HepG2 (cell line): ENCODE measurements at regions not wholly inside any gene's neighbourhood (a gene's known extent, or its start where the extent isn't known, plus 50 kb on each side); places are given as distances from the start of the nearest gene placed in this dataset.

Source experiments
- ATAC-seq: fragments of 200-7000 bp; cut with Tn5 transposase; 3 replicates; pipeline ENCODE4 v1.9.1; 2020; ENCODE audit warnings: mild to moderate bottlenecking, moderate library complexity
- BruUV-seq: library from RNA; stranded (reverse); fragments of 400-500 nt; replicated peaks from 2 replicates; lab custom pipeline; 2021; lab: Mats Ljungman, UMichigan
- CTCF ChIA-PET: fragments of 300-600 bp; formaldehyde crosslinking; extraction: SDS; loops from one replicate; lab custom pipeline; 2021; ENCODE audit warnings: low total read pairs, inconsistent platforms, low intra/inter-chr PET ratio; lab: Yijun Ruan, JAX
- POLR2A ChIA-PET: fragments of 350-600 bp; sonication (Branson Sonifier 250); formaldehyde crosslinking; loops from one replicate; lab custom pipeline; 2020; ENCODE audit warnings: antibody characterized with exemption, inconsistent platforms; lab: Yijun Ruan, JAX
- DNase-seq: peaks from one replicate; pipeline ENCODE4 v3.0.0-alpha.2; 2015; ENCODE audit warnings: low spot score
- FAIRE-seq: peaks from 3 replicates; lab custom pipeline; 2011; peaks lifted over from hg19 to GRCh38; lab: Jason Lieb, UNC
- H2AFZ ChIP-seq: one replicate; pipeline ENCODE4 v1.6.1; 2011; ENCODE audit warnings: low read length, inconsistent platforms
- H3K27ac ChIP-seq: fragments of 300-600 bp; 3 replicates; pipeline ENCODE4 v1.8.0; 2011; ENCODE audit warnings: mixed run types, mild to moderate bottlenecking, mixed read lengths, low read length, inconsistent platforms; ENCODE audit not compliant: insufficient read depth; ENCODE audit errors: extremely low read length
- H3K27me3 ChIP-seq, 2 experiments: fragments of 200-600 bp in 1 of 2; 2 replicates in 1 of 2; 3 replicates in 1 of 2; pipeline versions ENCODE4 v1.6.0 to v1.8.0; 2011; ENCODE audit warnings: low read length in 2 of 2, mild to moderate bottlenecking in 2 of 2, moderate library complexity in 2 of 2, inconsistent platforms in 1 of 2; ENCODE audit not compliant: insufficient read depth in 2 of 2, control insufficient read depth in 1 of 2
- H3K36me3 ChIP-seq, 2 experiments: fragments of 200-600 bp in 1 of 2; replicated peaks in 1 of 2; 2 replicates in 1 of 2; 3 replicates in 1 of 2; pipeline versions ENCODE4 v1.5.1 to v1.8.0; 2011; ENCODE audit warnings: low read length in 2 of 2, inconsistent platforms in 1 of 2; ENCODE audit not compliant: insufficient read depth in 2 of 2, control insufficient read depth in 1 of 2
- H3K4me1 ChIP-seq: 2 replicates; pipeline ENCODE4 v1.5.1; 2012; ENCODE audit warnings: low read length, inconsistent platforms; ENCODE audit not compliant: insufficient read depth
- H3K4me2 ChIP-seq: 2 replicates; pipeline ENCODE4 v1.6.0; 2011; ENCODE audit warnings: low read depth, low read length, inconsistent platforms
- H3K4me3 ChIP-seq, 3 experiments: fragments of 200-600 bp in 1 of 3; sonication (generic), shearing (Covaris generic) in 1 of 3; replicated peaks in 1 of 3; 2 replicates each; pipeline ENCODE4 v1.5.1; 2011 to 2016; ENCODE audit warnings: low read length in 3 of 3, inconsistent platforms in 2 of 3, low read depth in 2 of 3, mild to moderate bottlenecking in 2 of 3, control low read depth in 1 of 3, mixed read lengths in 1 of 3; ENCODE audit not compliant: insufficient read depth in 1 of 3
- H3K79me2 ChIP-seq: one replicate; pipeline ENCODE4 v1.6.1; 2011; ENCODE audit warnings: low read length, inconsistent platforms; ENCODE audit not compliant: insufficient read depth
- H3K9ac ChIP-seq: 2 replicates; pipeline ENCODE4 v1.6.0; 2011; ENCODE audit warnings: mild to moderate bottlenecking, low read depth, low read length, inconsistent platforms; ENCODE audit not compliant: insufficient read depth
- H3K9me3 ChIP-seq: 2 replicates; pipeline ENCODE4 v1.5.1; 2012; ENCODE audit warnings: mild to moderate bottlenecking, low read length
- H4K20me1 ChIP-seq: 2 replicates; pipeline ENCODE4 v1.6.0; 2011; ENCODE audit warnings: inconsistent platforms, mild to moderate bottlenecking, low read length, moderate library complexity; ENCODE audit not compliant: insufficient read depth
- HNF4A ChIP-seq: sonication (generic); formaldehyde crosslinking; IDR thresholded peaks from 2 replicates; pipeline ENCODE4 v1.4.0; 2020; ENCODE audit warnings: missing genetic modification reagents
- HOXD1 ChIP-seq: sonication (generic); formaldehyde crosslinking; IDR thresholded peaks from 2 replicates; pipeline ENCODE4 v1.5.0; 2020; ENCODE audit warnings: missing genetic modification reagents
- MATR3 ChIP-seq: sonication (generic); formaldehyde crosslinking; IDR thresholded peaks from 2 replicates; pipeline ENCODE4 v1.4.0; 2020; ENCODE audit warnings: missing genetic modification reagents
- PREB ChIP-seq: sonication (generic); formaldehyde crosslinking; IDR thresholded peaks from 2 replicates; pipeline ENCODE4 v1.4.0; 2020; ENCODE audit warnings: missing genetic modification reagents
- SMAD1 ChIP-seq: sonication (generic); formaldehyde crosslinking; IDR thresholded peaks from 2 replicates; pipeline ENCODE4 v1.4.0; 2020; ENCODE audit warnings: missing genetic modification reagents, low read depth, mild to moderate bottlenecking, borderline replicate concordance
- ZNF343 ChIP-seq: sonication (generic); formaldehyde crosslinking; IDR thresholded peaks from 2 replicates; pipeline ENCODE4 v1.4.0; 2020; ENCODE audit warnings: mild to moderate bottlenecking, missing genetic modification reagents
- ZNF431 ChIP-seq: sonication (generic); formaldehyde crosslinking; IDR thresholded peaks from 2 replicates; pipeline ENCODE4 v1.9.0; 2022; ENCODE audit warnings: missing genetic modification reagents, low read depth, mild to moderate bottlenecking, borderline replicate concordance
- ZSCAN30 ChIP-seq: sonication (generic); formaldehyde crosslinking; IDR thresholded peaks from 2 replicates; pipeline ENCODE4 v1.5.0; 2020; ENCODE audit warnings: mild to moderate bottlenecking, missing genetic modification reagents
- WGBS: methylation state at CpG from one replicate; pipeline ENCODE4 v1.1.6; 2017; ENCODE audit warnings: low lambda C conversion rate; 5-methylcytosine and 5-hydroxymethylcytosine counted together
- in situ Hi-C: cut with HindIII; loops from 2 replicates; pipeline ENCODE4 v1.10.0; 2017; ENCODE audit warnings: low pct_unique_long_range_greater_than_20kb; ENCODE audit not compliant: extremely low pct_ligation_motif_present
- intact Hi-C: fragments of 100-400 bp; cut with micrococcal nuclease; formaldehyde crosslinking; loops from one replicate; pipeline ENCODE4 v1.10.0; 2022; ENCODE audit not compliant: unreplicated experiment

GRCh38 chr9:89739511-89739910 lies 134.7 kb downstream of the GADD45G start (continued):
- TF ChIP-seq SMAD1 (CRISPR knock-in tag), result no peak

GRCh38 chr9:89739916-89740315 lies 135.1 kb downstream of the GADD45G start:
- Histone ChIP-seq H3K27me3 (peaks cover 0 to 7% of the 10 kb centered on the region in 2 experiments; a peak in 3 of 5 replicates), H3K4me2 (no peak overlapping the region), H3K9me3 (no peaks in the 10 kb centered on the region), H3K9ac (no peak overlapping the region), H3K36me3 (no peaks in the 10 kb centered on the region), H3K4me1 (no peaks in the 10 kb centered on the region), H3K4me3 (no peak overlapping the region), H4K20me1 (no peaks in the 10 kb centered on the region), H3K79me2 (no peaks in the 10 kb centered on the region), H3K27ac (no peak overlapping the region), H2AFZ (no peak overlapping the region)
- in situ Hi-C loops, result loop anchor here (10.0 kb wide), 1 partner anchor 135 kb away; the partner anchor contains the start of gene GADD45G
- no TSS peak for BruUV-seq
- intact Hi-C loops, result loop anchor here (5.0 to 10.0 kb wide), 2 partner anchors 138 to 365 kb away; no protein-coding TSS in a partner anchor
- TF ChIP-seq HNF4A (CRISPR knock-in tag) (no peak), PREB (no peak), MATR3 (CRISPR knock-in tag) (no peak), ZNF343 (CRISPR knock-in tag) (no peak), HOXD1 (CRISPR knock-in tag) (no peak), ZSCAN30 (no peak), ZNF431 (CRISPR knock-in tag) (no peak)
- WGBS, result 24% methylated on average over 3 of the region's 9 CpGs
- ATAC-seq (no peak), DNase-seq (no peak), FAIRE-seq (no peak)
- ChIA-PET CTCF (no interaction called here), POLR2A (no interaction called here)
